K562 (cell line): ENCODE measurements at regions not wholly inside any gene's neighbourhood (a gene's known extent, or its start where the extent isn't known, plus 50 kb on each side); places are given as distances from the start of the nearest gene placed in this dataset.

Experiments
- ATAC-seq: fragments of 200-7000 bp; cut with Tn5 transposase; 3 replicates; pipeline ENCODE4 v1.9.1; 2020; ENCODE audit warnings: moderate library complexity
- BruUV-seq: library from RNA; stranded (reverse); fragments of 400-500 nt; replicated peaks from 2 replicates; lab custom pipeline; 2021; lab: Mats Ljungman, UMichigan
- CTCF ChIA-PET: fragments of 300-600 bp; formaldehyde crosslinking; extraction: SDS; loops from one replicate; lab custom pipeline; 2021; ENCODE audit warnings: low intra/inter-chr PET ratio; lab: Yijun Ruan, JAX
- POLR2A ChIA-PET: fragments of 300-600, 350-650 bp; sonication (Branson Sonifier 250); formaldehyde crosslinking; extraction: SDS; loops from one replicate; lab custom pipeline; 2021; ENCODE audit warnings: antibody characterized with exemption, inconsistent platforms; lab: Yijun Ruan, JAX
- DNase-seq, 4 experiments: peaks; one replicate each; pipeline versions ENCODE4 v3.0.0 to v3.0.0-alpha.2; 2011 to 2018; ENCODE audit warnings: low spot score in 3 of 4, mixed read lengths in 3 of 4; ENCODE audit errors: extremely low read depth in 1 of 4
- FAIRE-seq: peaks from 2 replicates; lab custom pipeline; 2011; peaks lifted over from hg19 to GRCh38; lab: Jason Lieb, UNC
- H2AFZ ChIP-seq: 2 replicates; pipeline ENCODE4 v1.6.0; 2011; ENCODE audit warnings: low read depth, low read length, control low read depth, inconsistent platforms
- H3K27ac ChIP-seq: fragments of 200-600 bp; 3 replicates; pipeline ENCODE4 v1.8.0; 2011; ENCODE audit warnings: low read depth, mild to moderate bottlenecking, control low read depth, inconsistent platforms, low read length, moderate library complexity, mixed read lengths; ENCODE audit errors: extremely low read depth
- H3K27me3 ChIP-seq, 2 experiments: fragments of 300-600 bp in 1 of 2; 2 replicates in 1 of 2; 3 replicates in 1 of 2; pipeline versions ENCODE4 v1.6.0 to v1.8.0; 2011; ENCODE audit warnings: inconsistent platforms in 2 of 2, low read length in 2 of 2, mild to moderate bottlenecking in 1 of 2, mixed read lengths in 1 of 2, moderate library complexity in 1 of 2; ENCODE audit not compliant: control insufficient read depth in 2 of 2, insufficient read depth in 2 of 2
- H3K36me3 ChIP-seq: fragments of 300-600 bp; 3 replicates; pipeline ENCODE4 v1.8.0; 2011; ENCODE audit warnings: mild to moderate bottlenecking, low read length, inconsistent platforms; ENCODE audit not compliant: control insufficient read depth, insufficient read depth
- H3K4me1 ChIP-seq, 2 experiments: fragments of 200-600 bp in 1 of 2; replicated peaks in 1 of 2; 2 replicates in 1 of 2; 3 replicates in 1 of 2; pipeline versions ENCODE4 v1.5.1 to v1.8.0; 2011; ENCODE audit warnings: inconsistent platforms in 2 of 2, low read length in 2 of 2, mild to moderate bottlenecking in 1 of 2, mixed read lengths in 1 of 2, moderate library complexity in 1 of 2; ENCODE audit not compliant: control insufficient read depth in 2 of 2, insufficient read depth in 2 of 2
- H3K4me2 ChIP-seq: 2 replicates; pipeline ENCODE4 v1.6.1; 2011; ENCODE audit warnings: low read length, control low read depth, inconsistent platforms, mixed read lengths; ENCODE audit not compliant: insufficient read depth
- H3K4me3 ChIP-seq: fragments of 200-600 bp; sonication (generic), shearing (Covaris generic); 2 replicates; pipeline ENCODE4 v1.5.1; 2016; ENCODE audit warnings: control low read depth, inconsistent platforms
- H3K79me2 ChIP-seq: fragments of 200-600 bp; 3 replicates; pipeline ENCODE4 v1.8.0; 2011; ENCODE audit warnings: low read length, inconsistent platforms; ENCODE audit not compliant: control insufficient read depth, insufficient read depth
- H3K9ac ChIP-seq, 2 experiments: 2 replicates each; pipeline versions ENCODE4 v1.6.0 to v1.6.1; 2011; ENCODE audit warnings: low read depth in 2 of 2, low read length in 2 of 2, control low read depth in 1 of 2, inconsistent platforms in 1 of 2, mild to moderate bottlenecking in 1 of 2, mixed read lengths in 1 of 2; ENCODE audit not compliant: insufficient read depth in 1 of 2
- H3K9me1 ChIP-seq: one replicate; pipeline ENCODE4 v1.6.0; 2011; ENCODE audit warnings: inconsistent platforms, mild to moderate bottlenecking, low read length, moderate library complexity; ENCODE audit not compliant: control insufficient read depth, insufficient read depth
- H3K9me3 ChIP-seq: replicated peaks from 2 replicates; pipeline ENCODE4 v1.5.1; 2011; ENCODE audit warnings: low read depth, low read length, inconsistent platforms; ENCODE audit not compliant: control insufficient read depth, insufficient read depth
- H4K20me1 ChIP-seq: replicated peaks from 2 replicates; pipeline ENCODE4 v1.6.1; 2011; ENCODE audit warnings: low read length, inconsistent platforms, mixed read lengths; ENCODE audit not compliant: control insufficient read depth, insufficient read depth
- BDP1 ChIP-seq: IDR thresholded peaks from 3 replicates; pipeline ENCODE4 v1.6.1; 2011; ENCODE audit not compliant: insufficient read length, insufficient read depth
- CBFA2T3 ChIP-seq: fragments of 450-650 bp; IDR thresholded peaks from 2 replicates; pipeline ENCODE4 v1.6.1; 2017
- CEBPB ChIP-seq: fragments of 450-650 bp; IDR thresholded peaks from 2 replicates; pipeline ENCODE4 v1.6.1; 2016; ENCODE audit warnings: missing genetic modification characterization, missing compliant biosample characterization
- CREBBP ChIP-seq: IDR thresholded peaks from one replicate; pipeline ENCODE4 v1.6.1; 2012; ENCODE audit warnings: low read depth, mild to moderate bottlenecking, control low read depth, inconsistent platforms, low read length
- FOXK1 ChIP-seq: sonication (generic); formaldehyde crosslinking; IDR thresholded peaks from 2 replicates; pipeline ENCODE4 v1.8.0; 2022; ENCODE audit warnings: missing genetic modification reagents, mild to moderate bottlenecking, borderline replicate concordance
- FOXM1 ChIP-seq, 2 experiments: fragments of 450-650 bp in 1 of 2; sonication (generic) in 1 of 2; formaldehyde crosslinking in 1 of 2; IDR thresholded peaks; 2 replicates each; pipeline versions ENCODE4 v1.6.1 to v1.9.0; 2017 to 2022; ENCODE audit warnings: low read depth in 2 of 2, mild to moderate bottlenecking in 2 of 2, missing genetic modification reagents in 1 of 2, moderate library complexity in 1 of 2
- GABPB2 ChIP-seq: fragments of 250-450 bp; sonication (Bioruptor Pico); conservative IDR thresholded peaks from 2 replicates; pipeline ENCODE4 v1.5.1; 2021; ENCODE audit warnings: mild to moderate bottlenecking
- HNRNPH1 ChIP-seq: fragments of 200-400 bp; formaldehyde crosslinking; optimal IDR thresholded peaks from 2 replicates; pipeline ENCODE3; 2017; ENCODE audit warnings: low read depth, mild to moderate bottlenecking, low read length, moderate library complexity
- KLF13 ChIP-seq: fragments of 450-650 bp; IDR thresholded peaks from 2 replicates; pipeline ENCODE4 v1.6.1; 2016; ENCODE audit warnings: missing genetic modification characterization, low read depth, mild to moderate bottlenecking, missing compliant biosample characterization, moderate library complexity, borderline replicate concordance
- NCOA1 ChIP-seq: fragments of 450-650 bp; IDR thresholded peaks from 2 replicates; pipeline ENCODE4 v1.6.1; 2016; ENCODE audit warnings: low read depth
- NFIX ChIP-seq: fragments of 250-450 bp; sonication (Bioruptor Pico); IDR thresholded peaks from 2 replicates; pipeline ENCODE4 v1.4.0; 2020; ENCODE audit warnings: low read depth, mild to moderate bottlenecking, moderate library complexity
- RFX5 ChIP-seq: IDR thresholded peaks from 2 replicates; pipeline ENCODE4 v1.6.1; 2011; ENCODE audit warnings: low read depth, mild to moderate bottlenecking, improper control_type of control experiment, low read length
- SP2 ChIP-seq: IDR thresholded peaks from 2 replicates; pipeline ENCODE4 v1.6.1; 2011; ENCODE audit warnings: mild to moderate bottlenecking, low read depth, low read length, moderate library complexity; ENCODE audit not compliant: poor library complexity, severe bottlenecking; ENCODE audit errors: extremely low read depth
- TCFL5 ChIP-seq: fragments of 250-450 bp; sonication (Bioruptor Pico); conservative IDR thresholded peaks from 2 replicates; pipeline ENCODE4 v1.6.1; 2021; ENCODE audit warnings: mild to moderate bottlenecking, moderate library complexity, matching md5 sums
- ZFP91 ChIP-seq: sonication (generic); formaldehyde crosslinking; IDR thresholded peaks from 2 replicates; pipeline ENCODE4 v1.8.0; 2022; ENCODE audit warnings: mild to moderate bottlenecking, missing genetic modification reagents
- ZKSCAN3 ChIP-seq: fragments of 250-450 bp; sonication (Bioruptor Pico); IDR thresholded peaks from 2 replicates; pipeline ENCODE4 v1.4.0; 2020
- ZNF696 ChIP-seq: fragments of 250-450 bp; sonication (Bioruptor Pico); conservative IDR thresholded peaks from 2 replicates; pipeline ENCODE4 v1.4.0; 2020; ENCODE audit warnings: mild to moderate bottlenecking, moderate library complexity
- WGBS: fragments of 100-300 bp; shearing (Covaris generic); methylation state at CpG from one replicate; pipeline ENCODE4 v1.1.6; 2016; ENCODE audit warnings: low coverage, mixed read lengths; ENCODE audit not compliant: insufficient coverage; ENCODE audit errors: missing lambda C conversion rate; 5-methylcytosine and 5-hydroxymethylcytosine counted together
- in situ Hi-C: fragments of 300-500 bp; cut with MboI; formaldehyde crosslinking; loops from 4 replicates; pipeline ENCODE4 v1.15.0; 2018; ENCODE audit warnings: inconsistent platforms, mixed read lengths
- intact Hi-C: fragments of 100-400 bp; cut with micrococcal nuclease; formaldehyde crosslinking; loops from 2 replicates; pipeline ENCODE4 v1.14.2; 2022
- TF ChIP-seq, protein P1 (sequence below), 2 experiments: fragments of 450-650 bp in 1 of 2; sonication (generic) in 1 of 2; formaldehyde crosslinking in 1 of 2; IDR thresholded peaks in 1 of 2; conservative IDR thresholded peaks in 1 of 2; 2 replicates each; pipeline versions ENCODE4 v1.6.1 to v1.8.1; 2016 to 2023; ENCODE audit warnings: mild to moderate bottlenecking in 2 of 2, moderate library complexity in 2 of 2, inconsistent platforms in 1 of 2, missing genetic modification reagents in 1 of 2
- TF ChIP-seq, protein P2 (sequence below): fragments of 450-650 bp; conservative IDR thresholded peaks from 2 replicates; pipeline ENCODE4 v1.6.1; 2016; ENCODE audit warnings: missing genetic modification characterization, low read depth, mild to moderate bottlenecking, control low read depth, missing compliant biosample characterization
- TF ChIP-seq, protein P3 (sequence below): fragments of 250-450 bp; sonication (Bioruptor Pico); IDR thresholded peaks from 2 replicates; pipeline ENCODE4 v1.9.0; 2021; ENCODE audit warnings: mild to moderate bottlenecking

DNA sequence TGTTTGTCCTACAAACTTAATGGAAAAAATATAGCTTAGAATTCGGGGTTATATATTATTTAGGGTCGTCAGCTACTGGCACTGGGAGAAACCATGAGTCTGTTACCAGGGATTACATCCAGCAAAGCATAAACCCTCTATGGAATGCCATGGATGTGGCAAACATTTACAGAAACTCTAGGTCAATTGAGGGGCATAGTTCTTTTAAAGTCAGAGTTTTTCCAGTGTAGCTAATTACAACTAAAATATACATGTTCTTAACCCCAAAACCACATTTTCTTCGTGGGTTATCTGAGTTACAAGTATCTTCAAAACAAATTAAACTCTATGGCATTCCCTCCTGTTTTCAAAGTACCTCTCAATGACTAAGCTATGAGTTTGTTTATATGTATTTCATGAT, 99.3 kb upstream of the THSD7A start:
- ATAC-seq = no peak
- H3K36me3 ChIP-seq = no peaks in the 10 kb centered on the region
- H2AFZ ChIP-seq = no peak overlapping the region
- H3K27me3 ChIP-seq = no peaks in the 10 kb centered on the region
- no peak for TF ChIP-seq SP2
- TF ChIP-seq, protein P1, sequence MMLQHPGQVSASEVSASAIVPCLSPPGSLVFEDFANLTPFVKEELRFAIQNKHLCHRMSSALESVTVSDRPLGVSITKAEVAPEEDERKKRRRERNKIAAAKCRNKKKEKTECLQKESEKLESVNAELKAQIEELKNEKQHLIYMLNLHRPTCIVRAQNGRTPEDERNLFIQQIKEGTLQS (IDR thresholded peaks at IDR 0.05) = no peak
- TF ChIP-seq, protein P1 (CRISPR knock-in tag; conservative IDR thresholded peaks at IDR 0.05) = no peak
- TF ChIP-seq KLF13 (tag) = no peak
- no peak for TF ChIP-seq CBFA2T3
- TF ChIP-seq ZKSCAN3 = no peak
- no peak for TF ChIP-seq CEBPB (tag)
- no peak for TF ChIP-seq NCOA1
- TF ChIP-seq, protein P2, sequence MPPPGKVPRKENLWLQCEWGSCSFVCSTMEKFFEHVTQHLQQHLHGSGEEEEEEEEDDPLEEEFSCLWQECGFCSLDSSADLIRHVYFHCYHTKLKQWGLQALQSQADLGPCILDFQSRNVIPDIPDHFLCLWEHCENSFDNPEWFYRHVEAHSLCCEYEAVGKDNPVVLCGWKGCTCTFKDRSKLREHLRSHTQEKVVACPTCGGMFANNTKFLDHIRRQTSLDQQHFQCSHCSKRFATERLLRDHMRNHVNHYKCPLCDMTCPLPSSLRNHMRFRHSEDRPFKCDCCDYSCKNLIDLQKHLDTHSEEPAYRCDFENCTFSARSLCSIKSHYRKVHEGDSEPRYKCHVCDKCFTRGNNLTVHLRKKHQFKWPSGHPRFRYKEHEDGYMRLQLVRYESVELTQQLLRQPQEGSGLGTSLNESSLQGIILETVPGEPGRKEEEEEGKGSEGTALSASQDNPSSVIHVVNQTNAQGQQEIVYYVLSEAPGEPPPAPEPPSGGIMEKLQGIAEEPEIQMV (tag) = no peak
- TF ChIP-seq ZNF696 = no peak
- no peak for TF ChIP-seq NFIX (CRISPR knock-in tag)
- TF ChIP-seq FOXK1 (CRISPR knock-in tag) = no peak
- TF ChIP-seq BDP1 = no peak
- no peak for TF ChIP-seq ZFP91
- no peak for TF ChIP-seq RFX5
- TF ChIP-seq GABPB2 (CRISPR knock-in tag) = no peak
- TF ChIP-seq, protein P3, sequence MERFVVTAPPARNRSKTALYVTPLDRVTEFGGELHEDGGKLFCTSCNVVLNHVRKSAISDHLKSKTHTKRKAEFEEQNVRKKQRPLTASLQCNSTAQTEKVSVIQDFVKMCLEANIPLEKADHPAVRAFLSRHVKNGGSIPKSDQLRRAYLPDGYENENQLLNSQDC (CRISPR knock-in tag) = no peak
- TF ChIP-seq HNRNPH1 = no peak
- no peak for TF ChIP-seq CREBBP
- TF ChIP-seq TCFL5 (CRISPR knock-in tag) = no peak
- no peak for TF ChIP-seq FOXM1 (IDR thresholded peaks at IDR 0.05; ENCODE audit: low read depth)
- TF ChIP-seq FOXM1 (CRISPR knock-in tag; IDR thresholded peaks at IDR 0.05; ENCODE audit: low read depth) = no peak
- H3K9me1 ChIP-seq = no peaks in the 10 kb centered on the region
- H3K4me1 ChIP-seq = no peaks in the 10 kb centered on the region
- no peaks in the 10 kb centered on the region for H4K20me1 ChIP-seq
- no peak overlapping the region for H3K4me3 ChIP-seq
- intact Hi-C loops = no loop called here
- no peak overlapping the region for H3K4me2 ChIP-seq
- FAIRE-seq = no peak
- in situ Hi-C loops = no loop called here
- WGBS = 0% methylated on average over 3 of the region's 3 CpGs
- no peak overlapping the region for H3K27ac ChIP-seq
- DNase-seq = no peak
- H3K9ac ChIP-seq = no peak overlapping the region
- POLR2A ChIA-PET = no interaction called here
- CTCF ChIA-PET = no interaction called here
- no peaks in the 10 kb centered on the region for H3K9me3 ChIP-seq
- no peaks in the 10 kb centered on the region for H3K79me2 ChIP-seq
- BruUV-seq = no TSS peak
